Keratinocyte (primary cell): ENCODE measurements at regions not wholly inside any gene's neighbourhood (a gene's known extent, or its start where the extent isn't known, plus 50 kb on each side); places are given as distances from the start of the nearest gene placed in this dataset.

Experiments used
- DNase-seq: peaks from one replicate; pipeline ENCODE4 v3.0.0-alpha.2; 2011; ENCODE audit warnings: low read depth, missing footprints, low spot score
- FAIRE-seq: peaks from 2 replicates; lab custom pipeline; 2011; peaks lifted over from hg19 to GRCh38; lab: Jason Lieb, UNC
- H2AFZ ChIP-seq: 2 replicates; pipeline ENCODE4 v1.6.0; 2012; ENCODE audit warnings: low read length, control low read depth, inconsistent platforms; ENCODE audit not compliant: control insufficient read depth
- H3K27ac ChIP-seq: 2 replicates; pipeline ENCODE4 v1.5.1; 2011; ENCODE audit warnings: low read length; ENCODE audit not compliant: control insufficient read depth, insufficient read depth
- H3K27me3 ChIP-seq: 3 replicates; pipeline ENCODE4 v1.6.0; 2011; ENCODE audit warnings: low read length; ENCODE audit not compliant: control insufficient read depth, insufficient read depth; ENCODE audit errors: extremely low read depth
- H3K36me3 ChIP-seq, 2 experiments: 2 replicates in 1 of 2; 3 replicates in 1 of 2; pipeline ENCODE4 v1.5.1; 2011; ENCODE audit warnings: low read length in 2 of 2, mild to moderate bottlenecking in 1 of 2; ENCODE audit not compliant: control insufficient read depth in 2 of 2, insufficient read depth in 2 of 2; ENCODE audit errors: extremely low read depth in 1 of 2
- H3K4me1 ChIP-seq: 3 replicates; pipeline ENCODE4 v1.5.1; 2011; ENCODE audit warnings: low read length; ENCODE audit not compliant: control insufficient read depth, insufficient read depth; ENCODE audit errors: extremely low read depth
- H3K4me2 ChIP-seq: 3 replicates; pipeline ENCODE4 v1.6.0; 2011; ENCODE audit warnings: low read depth, low read length; ENCODE audit not compliant: control insufficient read depth, insufficient read depth; ENCODE audit errors: extremely low read depth
- H3K4me3 ChIP-seq, 3 experiments: fragments of 200-600 bp in 1 of 3; sonication (generic) in 1 of 3; 2 replicates in 2 of 3; 3 replicates in 1 of 3; pipeline ENCODE4 v1.5.1; 2011 to 2016; ENCODE audit warnings: low read length in 3 of 3, mild to moderate bottlenecking in 3 of 3, control low read depth in 2 of 3, inconsistent platforms in 1 of 3, low read depth in 1 of 3, mixed read lengths in 1 of 3, mixed run types in 1 of 3, moderate library complexity in 1 of 3; ENCODE audit not compliant: control insufficient read depth in 2 of 3, insufficient read depth in 2 of 3; ENCODE audit errors: extremely low read depth in 1 of 3
- H3K79me2 ChIP-seq: 2 replicates; pipeline ENCODE4 v1.6.0; 2012; ENCODE audit warnings: low read length; ENCODE audit not compliant: control insufficient read depth, insufficient read depth
- H3K9ac ChIP-seq: 3 replicates; pipeline ENCODE4 v1.6.0; 2011; ENCODE audit warnings: low read length; ENCODE audit not compliant: control insufficient read depth, insufficient read depth; ENCODE audit errors: extremely low read depth
- H3K9me1 ChIP-seq: 3 replicates; pipeline ENCODE4 v1.6.0; 2011; ENCODE audit warnings: low read length; ENCODE audit not compliant: control insufficient read depth, insufficient read depth; ENCODE audit errors: extremely low read depth
- H3K9me3 ChIP-seq: 2 replicates; pipeline ENCODE4 v1.5.1; 2012; ENCODE audit warnings: low read depth, low read length; ENCODE audit not compliant: control insufficient read depth
- H4K20me1 ChIP-seq: 3 replicates; pipeline ENCODE4 v1.6.0; 2011; ENCODE audit warnings: low read length; ENCODE audit not compliant: control insufficient read depth, insufficient read depth; ENCODE audit errors: extremely low read depth
- EZH2 ChIP-seq: IDR thresholded peaks from one replicate; pipeline ENCODE4 v1.6.1; 2012; ENCODE audit warnings: inconsistent platforms, mild to moderate bottlenecking, low read length, moderate library complexity
- dilution Hi-C: fragments of 300-500 bp; cut with MboI; formaldehyde crosslinking; loops from one replicate; pipeline ENCODE4 v1.7.0; 2020; ENCODE audit warnings: low sequenced_read_pairs; ENCODE audit not compliant: extremely low pct_ligation_motif_present
- TF ChIP-seq, protein P1 (sequence below), 3 experiments: IDR thresholded peaks in 1 of 3; conservative IDR thresholded peaks in 1 of 3; optimal IDR thresholded peaks in 1 of 3; 2 replicates in 2 of 3; 3 replicates in 1 of 3; pipeline versions ENCODE3 to v1.5.1; 2011; ENCODE audit warnings: low read length in 3 of 3, mild to moderate bottlenecking in 3 of 3, moderate library complexity in 2 of 3, control low read depth in 1 of 3, inconsistent platforms in 1 of 3; ENCODE audit not compliant: insufficient read depth in 2 of 3; ENCODE audit errors: extremely low read depth in 1 of 3

DNA sequence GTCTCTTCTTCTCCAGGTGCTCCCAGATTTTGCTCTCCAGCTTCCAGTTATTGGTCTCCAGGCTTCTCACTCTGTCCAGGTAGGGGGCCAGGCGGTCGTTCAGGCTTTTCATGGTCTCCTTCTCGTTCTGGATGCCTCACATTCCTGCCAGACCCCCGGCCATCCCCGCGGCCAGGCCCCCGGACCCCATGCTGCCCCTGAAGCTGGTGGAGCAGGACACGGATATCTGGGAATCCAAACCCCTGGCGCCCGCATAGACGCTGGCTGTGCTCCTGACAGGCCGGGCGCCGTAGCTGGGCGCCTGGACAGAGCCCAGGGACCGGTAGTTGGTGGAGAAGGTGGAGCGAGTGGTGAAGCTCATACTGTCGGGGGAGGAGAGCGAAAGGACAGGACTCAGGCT, 534.4 kb upstream of the TLE4 start:
- TF ChIP-seq, protein P1, sequence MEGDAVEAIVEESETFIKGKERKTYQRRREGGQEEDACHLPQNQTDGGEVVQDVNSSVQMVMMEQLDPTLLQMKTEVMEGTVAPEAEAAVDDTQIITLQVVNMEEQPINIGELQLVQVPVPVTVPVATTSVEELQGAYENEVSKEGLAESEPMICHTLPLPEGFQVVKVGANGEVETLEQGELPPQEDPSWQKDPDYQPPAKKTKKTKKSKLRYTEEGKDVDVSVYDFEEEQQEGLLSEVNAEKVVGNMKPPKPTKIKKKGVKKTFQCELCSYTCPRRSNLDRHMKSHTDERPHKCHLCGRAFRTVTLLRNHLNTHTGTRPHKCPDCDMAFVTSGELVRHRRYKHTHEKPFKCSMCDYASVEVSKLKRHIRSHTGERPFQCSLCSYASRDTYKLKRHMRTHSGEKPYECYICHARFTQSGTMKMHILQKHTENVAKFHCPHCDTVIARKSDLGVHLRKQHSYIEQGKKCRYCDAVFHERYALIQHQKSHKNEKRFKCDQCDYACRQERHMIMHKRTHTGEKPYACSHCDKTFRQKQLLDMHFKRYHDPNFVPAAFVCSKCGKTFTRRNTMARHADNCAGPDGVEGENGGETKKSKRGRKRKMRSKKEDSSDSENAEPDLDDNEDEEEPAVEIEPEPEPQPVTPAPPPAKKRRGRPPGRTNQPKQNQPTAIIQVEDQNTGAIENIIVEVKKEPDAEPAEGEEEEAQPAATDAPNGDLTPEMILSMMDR (optimal IDR thresholded peaks at IDR 0.05 in 1 of 3, IDR thresholded peaks at IDR 0.05 in 1 of 3, conservative IDR thresholded peaks at IDR 0.05 in 1 of 3; ENCODE audit: extremely low read depth in 1 of 3, insufficient read depth in 2 of 3, low read length in 3 of 3): no peak
- TF ChIP-seq EZH2: no peak
- DNase-seq (no peak), FAIRE-seq (no peak)
- H3K9me3 ChIP-seq: no peaks in the 10 kb centered on the region
- no peak overlapping the region for H2AFZ ChIP-seq
- no peaks in the 10 kb centered on the region for H4K20me1 ChIP-seq
- no peaks in the 10 kb centered on the region for H3K27me3 ChIP-seq
- no peak overlapping the region for H3K27ac ChIP-seq
- H3K4me3 ChIP-seq: no peak overlapping the region
- H3K4me2 ChIP-seq: no peak overlapping the region
- no peaks in the 10 kb centered on the region for H3K4me1 ChIP-seq
- dilution Hi-C loops: no loop called here
- no peaks in the 10 kb centered on the region for H3K36me3 ChIP-seq
- no peaks in the 10 kb centered on the region for H3K79me2 ChIP-seq
- no peak overlapping the region for H3K9ac ChIP-seq
- no peaks in the 10 kb centered on the region for H3K9me1 ChIP-seq

DNA sequence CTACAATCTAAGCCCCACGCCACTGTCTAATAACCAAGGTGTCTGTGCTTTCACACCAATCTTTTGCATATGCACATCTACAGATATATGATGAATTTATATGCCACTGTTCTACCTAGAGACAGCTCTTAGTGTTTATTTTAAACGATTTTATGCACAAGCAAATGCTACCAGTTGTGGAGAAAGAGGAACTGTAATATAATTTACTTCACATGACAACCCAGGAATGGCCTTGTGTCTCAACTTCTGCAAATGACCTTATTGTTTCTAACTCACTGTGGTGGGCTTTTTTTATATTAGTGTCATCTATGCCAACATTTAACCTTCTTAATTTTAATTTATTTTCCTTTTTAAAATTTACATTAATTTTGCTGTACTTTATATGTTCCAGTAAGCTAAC, 531.1 kb upstream of the TLE4 start:
- no peak for FAIRE-seq
- dilution Hi-C loops: no loop called here
- no peaks in the 10 kb centered on the region for H4K20me1 ChIP-seq

More for the DNA sequence above, 531.1 kb upstream of the TLE4 start:
- no peak for DNase-seq
- H2AFZ ChIP-seq: no peak overlapping the region
- no peaks in the 10 kb centered on the region for H3K36me3 ChIP-seq
- no peak overlapping the region for H3K27ac ChIP-seq
- H3K9ac ChIP-seq: no peak overlapping the region
- no peaks in the 10 kb centered on the region for H3K79me2 ChIP-seq
- no peaks in the 10 kb centered on the region for H3K4me1 ChIP-seq
- H3K9me3 ChIP-seq: no peaks in the 10 kb centered on the region
- H3K27me3 ChIP-seq: no peaks in the 10 kb centered on the region
- H3K4me2 ChIP-seq: no peak overlapping the region
- no peaks in the 10 kb centered on the region for H3K9me1 ChIP-seq
- no peak overlapping the region for H3K4me3 ChIP-seq
- TF ChIP-seq, protein P1 (optimal IDR thresholded peaks at IDR 0.05 in 1 of 3, IDR thresholded peaks at IDR 0.05 in 1 of 3, conservative IDR thresholded peaks at IDR 0.05 in 1 of 3; ENCODE audit: extremely low read depth in 1 of 3, insufficient read depth in 2 of 3, low read length in 3 of 3): no peak
- no peak for TF ChIP-seq EZH2
